ENCODE measurements at regions not wholly inside any gene's neighbourhood (a gene's known extent, or its start where the extent isn't known, plus 50 kb on each side); places are given as distances from the start of the nearest gene placed in this dataset.

GRCh38 chr12:75714462-75715322 is 203.3 kb upstream of the KRR1 start:
- TF ChIP-seq POLR2A (IDR thresholded peaks at IDR 0.05) (no peak), CTCF (IDR thresholded peaks at IDR 0.05) (no peak)

Data from heart left ventricle (tissue), 13 donors.